OCI-LY7 (cell line): ENCODE measurements at regions not wholly inside any gene's neighbourhood (a gene's known extent, or its start where the extent isn't known, plus 50 kb on each side); places are given as distances from the start of the nearest gene placed in this dataset.

Experiments
- BruUV-seq: library from RNA; stranded (reverse); fragments of 400-500 nt; replicated peaks from 2 replicates; lab custom pipeline; 2021; lab: Mats Ljungman, UMichigan
- CTCF ChIA-PET: fragments of 300-600 bp; sonication (Branson Sonifier 250); formaldehyde crosslinking; loops from one replicate; lab custom pipeline; 2022; ENCODE audit warnings: antibody characterized with exemption; ENCODE audit not compliant: unreplicated experiment; lab: Charles Lee
- POLR2A ChIA-PET: fragments of 300-600 bp; sonication (Branson Sonifier 250); formaldehyde crosslinking; loops from one replicate; lab custom pipeline; 2022; ENCODE audit warnings: antibody characterized with exemption; lab: Charles Lee
- DNase-seq: peaks from one replicate; pipeline ENCODE4 v3.0.0-alpha.2; 2015; ENCODE audit warnings: low spot score
- H2AFZ ChIP-seq: fragments of 200-600 bp; sonication (generic), shearing (Covaris generic); 2 replicates; pipeline ENCODE4 v1.6.1; 2014; ENCODE audit warnings: mild to moderate bottlenecking, antibody characterized with exemption, low read length, moderate library complexity
- H3K27ac ChIP-seq: fragments of 200-600 bp; sonication (generic); 2 replicates; pipeline ENCODE4 v1.5.1; 2014; ENCODE audit warnings: mixed run types, low read depth, mild to moderate bottlenecking, moderate library complexity, low read length, inconsistent platforms; ENCODE audit not compliant: poor library complexity, severe bottlenecking
- H3K36me3 ChIP-seq: fragments of 200-600 bp; sonication (generic); 2 replicates; pipeline ENCODE4 v1.6.1; 2014; ENCODE audit warnings: mild to moderate bottlenecking, antibody characterized with exemption, low read length, moderate library complexity, mixed read lengths; ENCODE audit not compliant: insufficient read depth
- H3K4me1 ChIP-seq: fragments of 200-600 bp; sonication (generic); 2 replicates; pipeline ENCODE4 v1.5.1; 2014; ENCODE audit warnings: mild to moderate bottlenecking, low read length; ENCODE audit not compliant: insufficient read depth, poor library complexity, severe bottlenecking
- H3K4me2 ChIP-seq: fragments of 200-600 bp; sonication (generic); 2 replicates; pipeline ENCODE4 v1.6.1; 2014; ENCODE audit warnings: mild to moderate bottlenecking, low read length
- H3K4me3 ChIP-seq: fragments of 200-600 bp; sonication (generic); 2 replicates; pipeline ENCODE4 v1.5.1; 2014; ENCODE audit warnings: mild to moderate bottlenecking, low read depth, low read length; ENCODE audit not compliant: poor library complexity, severe bottlenecking
- H3K79me2 ChIP-seq: fragments of 200-600 bp; sonication (generic); 2 replicates; pipeline ENCODE4 v1.6.1; 2016; ENCODE audit warnings: low read depth, mild to moderate bottlenecking, low read length, moderate library complexity, mixed read lengths; ENCODE audit not compliant: insufficient read depth
- H3K9me2 ChIP-seq: fragments of 200-600 bp; sonication (generic); 2 replicates; pipeline ENCODE4 v1.6.1; 2016; ENCODE audit warnings: mild to moderate bottlenecking, low read length, mixed read lengths; ENCODE audit not compliant: insufficient read depth
- H3K9me3 ChIP-seq: fragments of 200-600 bp; sonication (generic); 2 replicates; pipeline ENCODE4 v1.6.1; 2014; ENCODE audit warnings: mild to moderate bottlenecking, mixed run types, low read length, mixed read lengths
- H4K20me1 ChIP-seq: fragments of 200-600 bp; sonication (generic); 2 replicates; pipeline ENCODE4 v1.6.1; 2014; ENCODE audit warnings: mild to moderate bottlenecking, antibody characterized with exemption, low read length, moderate library complexity, mixed read lengths; ENCODE audit not compliant: insufficient read depth
- CTCF ChIP-seq: fragments of 200-600 bp; sonication (generic); conservative IDR thresholded peaks from 2 replicates; pipeline ENCODE4 v1.5.1; 2014; ENCODE audit warnings: mild to moderate bottlenecking, antibody characterized with exemption, low read length, moderate library complexity, mixed read lengths
- EZH2phosphoT487 ChIP-seq: fragments of 200-600 bp; sonication (generic); IDR thresholded peaks from 2 replicates; pipeline ENCODE4 v1.6.1; 2018; ENCODE audit warnings: low read depth, borderline replicate concordance, mild to moderate bottlenecking, mixed run types, antibody characterized with exemption, low read length, moderate library complexity, mixed read lengths
- intact Hi-C: fragments of 100-400 bp; cut with micrococcal nuclease; formaldehyde crosslinking; loops from one replicate; pipeline ENCODE4 v1.10.0; 2022; ENCODE audit not compliant: unreplicated experiment

- intact Hi-C loops: no loop called here
- Histone ChIP-seq H3K9me2 (no peaks in the 10 kb centered on the region), H3K36me3 (no peaks in the 10 kb centered on the region), H3K4me1 (no peaks in the 10 kb centered on the region), H4K20me1 (no peaks in the 10 kb centered on the region), H2AFZ (no peak overlapping the region), H3K79me2 (no peaks in the 10 kb centered on the region), H3K4me2 (no peak overlapping the region), H3K9me3 (no peaks in the 10 kb centered on the region), H3K4me3 (no peak overlapping the region), H3K27ac (no peak overlapping the region)
- POLR2A ChIA-PET: interaction anchor here (0.6 kb wide), 1 partner anchor 10 kb away, joined by 6 read pairs; no protein-coding TSS in a partner anchor
- CTCF ChIA-PET: no interaction called here
- TF ChIP-seq CTCF (peak; percentile 34; the same call in 1 of the 2 replicates), EZH2phosphoT487 (no peak)
- BruUV-seq: no TSS peak
- DNase-seq: no peak
Measured at GRCh38 chr4:89610236-89610635, 226.7 kb downstream of the SNCA start.

- intact Hi-C loops: no loop called here
Measured at GRCh38 chr4:89609756-89610155, 227.2 kb downstream of the SNCA start.

More at GRCh38 chr4:89609756-89610155, 227.2 kb downstream of the SNCA start:
- Histone ChIP-seq H4K20me1 (no peaks in the 10 kb centered on the region), H3K9me3 (no peaks in the 10 kb centered on the region), H3K4me3 (no peak overlapping the region), H3K27ac (no peak overlapping the region), H3K4me2 (no peak overlapping the region), H3K36me3 (no peaks in the 10 kb centered on the region), H3K9me2 (no peaks in the 10 kb centered on the region), H2AFZ (no peak overlapping the region), H3K79me2 (no peaks in the 10 kb centered on the region), H3K4me1 (no peaks in the 10 kb centered on the region)
- ChIA-PET CTCF (no interaction called here), POLR2A (no interaction called here)
- no peak for DNase-seq
- TF ChIP-seq CTCF (no peak), EZH2phosphoT487 (no peak)
- BruUV-seq: no TSS peak
